NB4 (cell line): ENCODE measurements at regions not wholly inside any gene's neighbourhood (a gene's known extent, or its start where the extent isn't known, plus 50 kb on each side); places are given as distances from the start of the nearest gene placed in this dataset.

Source experiments
- CTCF ChIP-seq: IDR thresholded peaks from one replicate; pipeline ENCODE4 v1.5.1; 2012; ENCODE audit warnings: low read depth, low read length
- POLR2A ChIP-seq: IDR thresholded peaks from 2 replicates; pipeline ENCODE4 v1.6.1; 2011; ENCODE audit warnings: mild to moderate bottlenecking; ENCODE audit not compliant: insufficient read length; ENCODE audit errors: extremely low read depth

GRCh38 chr16:79497606-79498350 is 102.8 kb downstream of the MAF start:
- TF ChIP-seq CTCF (no peak), POLR2A (no peak)
